SW480 (cell line): ENCODE measurements at regions not wholly inside any gene's neighbourhood (a gene's known extent, or its start where the extent isn't known, plus 50 kb on each side); places are given as distances from the start of the nearest gene placed in this dataset.
A peak's percentile ranks its signal among the peaks of the same experiment; 100 is the strongest.
"Not testable (repeated sequence)": the region's sequence is repeated elsewhere in the genome, so short reads cannot be mapped to it uniquely, and the experiment has no call there.

Experiments
- DNase-seq: peaks from one replicate; pipeline ENCODE4 v3.0.0-alpha.2; 2016; ENCODE audit warnings: low spot score

- DNase-seq, result no peak
These were observed 72.2 kb upstream of the RBPJ start for GRCh38 chr4:26248647-26249046.

DNA sequence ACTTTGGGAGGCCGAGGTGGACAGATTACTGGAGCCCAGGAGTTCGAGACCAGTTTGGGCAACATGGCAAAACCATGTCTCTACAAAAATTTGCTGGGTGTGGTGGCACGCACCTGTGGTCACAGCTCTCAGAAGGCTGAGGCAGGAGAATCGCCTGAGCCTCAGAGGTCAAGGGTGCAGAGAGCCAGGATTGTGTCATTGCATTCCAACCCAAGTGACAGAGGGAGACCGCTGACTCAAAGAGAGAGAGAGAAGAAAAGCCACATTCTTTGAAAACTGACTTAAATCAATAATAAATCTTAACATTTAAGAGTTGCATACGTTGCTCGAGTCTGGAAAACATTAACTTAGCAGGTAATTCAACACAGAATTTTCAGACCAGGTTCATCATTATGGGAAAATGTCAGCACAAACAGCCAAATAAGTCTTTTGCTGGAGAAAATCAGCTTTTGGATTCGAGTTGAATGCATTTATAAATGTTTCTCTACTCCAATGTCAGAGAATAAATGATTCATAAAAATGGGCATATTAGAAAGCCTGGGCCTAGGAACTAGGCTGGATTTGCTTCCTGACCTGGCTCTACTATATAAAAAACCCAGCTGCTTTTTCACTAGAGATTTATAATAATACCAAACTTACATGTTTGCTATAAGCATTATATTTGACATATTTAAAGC lies 68.3 kb upstream of the RBPJ start:
- no peak for DNase-seq

- no peak for DNase-seq
These were observed 66.8 kb upstream of the RBPJ start for GRCh38 chr4:26253968-26254367.

- peak; percentile 11 for DNase-seq
These were observed 64.8 kb upstream of the RBPJ start for GRCh38 chr4:26255989-26256388.

DNA sequence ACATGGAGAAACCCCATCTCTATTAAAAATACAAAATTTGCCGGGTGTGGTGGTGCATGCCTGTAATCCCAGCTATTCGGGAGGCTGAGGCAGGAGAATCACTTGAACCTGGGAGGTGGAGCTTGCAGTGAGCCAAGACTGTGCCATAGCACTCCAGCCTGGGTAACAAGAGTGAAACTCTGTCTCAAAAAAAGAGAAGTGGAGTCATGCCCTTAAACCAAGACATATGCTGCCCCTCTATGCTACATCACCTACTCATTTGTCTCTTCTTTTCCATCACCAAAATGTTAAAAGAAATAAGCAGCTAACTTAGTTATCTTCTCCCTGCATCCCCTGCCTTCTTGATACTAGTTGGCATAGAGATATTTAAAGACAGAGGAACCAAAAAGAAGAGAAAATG lies 63.4 kb upstream of the RBPJ start:
- not testable (repeated sequence) for DNase-seq

DNA sequence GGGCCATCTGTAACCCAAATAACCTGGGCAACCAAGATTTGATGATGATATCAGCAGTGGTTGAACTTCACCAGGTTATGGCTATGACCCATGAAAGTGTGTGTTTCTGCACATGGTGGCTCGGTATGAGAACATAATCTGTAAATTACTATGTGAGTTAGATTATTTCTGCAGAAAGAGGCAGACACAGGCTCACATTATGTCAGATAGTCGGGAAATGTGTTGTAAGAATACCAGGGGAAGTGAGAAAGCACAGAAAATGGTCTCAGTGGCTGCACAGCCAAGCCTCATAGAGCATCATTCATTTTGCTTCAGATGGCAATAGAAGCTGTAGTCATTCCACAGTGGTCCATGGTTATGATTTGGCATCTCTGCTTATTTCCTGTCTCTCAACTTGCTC lies 63.0 kb upstream of the RBPJ start:
- DNase-seq, result no peak

DNA sequence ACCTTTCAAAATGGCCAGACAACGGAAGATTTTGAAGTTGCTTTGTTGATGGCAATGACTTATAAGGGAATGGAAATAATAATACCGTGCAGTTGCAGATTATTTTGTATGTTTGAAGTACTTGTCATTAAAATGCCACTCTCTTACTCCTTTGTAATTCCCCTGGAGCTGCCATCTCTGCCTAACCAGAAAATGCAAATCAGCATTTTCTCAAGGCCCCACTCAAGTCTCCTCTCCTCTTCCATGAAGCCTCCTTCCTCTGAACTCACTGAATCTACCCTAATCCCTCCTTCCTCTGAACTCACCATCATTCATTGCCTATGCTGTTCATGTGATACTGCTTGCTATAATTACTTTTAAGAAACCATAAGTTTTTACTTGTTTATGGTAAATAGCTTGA lies 60.2 kb upstream of the RBPJ start:
- no peak for DNase-seq

GRCh38 chr4:26261405-26261804 lies 59.4 kb upstream of the RBPJ start:
- DNase-seq, result no peak

DNA sequence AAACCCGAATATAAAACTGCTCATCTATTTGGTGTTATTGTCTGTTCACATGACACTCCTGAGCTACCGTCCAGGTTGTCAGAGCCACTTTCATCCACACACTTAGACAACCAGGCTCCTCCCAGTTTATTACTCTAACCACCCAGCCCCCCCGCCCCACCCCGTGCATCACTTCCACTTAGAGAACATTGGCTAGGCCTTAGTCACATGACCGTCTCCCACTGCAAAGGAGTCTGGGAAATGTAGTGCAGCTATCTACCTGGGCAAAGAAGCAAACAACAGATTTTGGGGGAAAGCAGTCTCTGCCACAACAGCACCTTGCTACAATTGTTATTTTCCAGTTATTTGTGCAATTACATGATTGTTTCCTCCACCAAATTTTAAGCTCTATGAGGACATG lies 57.6 kb upstream of the RBPJ start:
- DNase-seq, result peak; percentile 58

DNA sequence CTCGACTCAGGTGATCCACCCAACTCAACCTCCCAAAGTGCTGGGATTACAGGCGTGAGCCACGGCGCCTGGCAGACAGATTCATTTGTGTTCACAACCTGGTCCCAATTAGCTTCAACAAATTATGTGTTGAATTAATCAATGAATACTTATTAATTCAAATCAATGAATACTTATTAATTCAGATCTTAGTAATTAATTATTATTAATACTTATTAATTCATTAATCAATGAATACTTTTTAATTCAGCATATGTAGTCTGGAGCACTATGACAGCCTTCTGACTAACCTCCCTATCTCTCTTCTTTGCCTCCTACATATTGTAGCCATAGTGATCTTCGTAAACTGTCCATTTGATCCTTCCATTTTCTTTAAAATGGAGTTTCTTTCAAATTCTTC lies 56.7 kb upstream of the RBPJ start:
- no peak for DNase-seq

DNA sequence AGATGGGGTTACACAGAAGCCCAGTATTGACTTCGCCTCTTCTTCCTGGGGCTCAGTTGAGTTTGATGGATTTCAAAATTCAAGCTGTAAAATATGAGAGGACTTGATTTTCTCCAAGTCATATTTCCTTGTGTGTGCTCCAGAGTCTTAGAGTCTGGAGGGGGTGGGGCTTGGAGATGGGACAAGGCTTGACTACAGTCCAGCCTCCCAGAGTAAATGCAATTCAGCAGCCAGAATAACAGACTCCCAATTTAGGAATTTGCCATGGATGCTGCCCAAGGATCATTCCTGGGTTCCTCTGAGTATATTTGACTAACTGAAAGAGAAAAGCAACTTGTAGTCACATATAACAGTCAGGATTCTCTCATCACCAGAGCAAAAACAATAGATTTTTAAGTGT lies 53.7 kb upstream of the RBPJ start:
- DNase-seq, result no peak

DNA sequence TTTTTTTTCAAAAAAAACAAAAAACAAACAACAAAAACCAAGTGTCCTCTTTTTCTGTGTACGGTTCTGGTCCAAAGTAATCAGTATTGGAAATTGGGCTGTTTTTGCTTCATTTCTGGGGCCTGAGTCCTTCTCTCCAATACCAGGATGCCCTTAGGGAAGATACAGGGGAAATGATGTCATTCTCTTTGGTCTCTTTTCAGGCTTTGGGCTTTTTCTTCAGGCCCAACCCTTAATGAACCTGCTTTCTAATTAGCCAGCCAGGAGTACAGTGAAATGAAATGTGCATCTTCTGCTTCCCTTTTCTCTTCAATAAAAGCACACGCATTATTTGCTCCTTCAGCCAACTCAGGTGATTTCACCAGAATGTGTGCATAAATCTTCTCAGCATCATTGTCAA lies 52.6 kb upstream of the RBPJ start:
- DNase-seq, result no peak

GRCh38 chr4:26269038-26269437 lies 51.8 kb upstream of the RBPJ start:
- DNase-seq, result no peak
